ENCODE measurements at regions not wholly inside any gene's neighbourhood (a gene's known extent, or its start where the extent isn't known, plus 50 kb on each side); places are given as distances from the start of the nearest gene placed in this dataset.

GRCh38 chr9:79884546-79884945, 312.8 kb downstream of the TLE4 start:
- no peak for DNase-seq

- no peak for DNase-seq
These were observed 311.4 kb downstream of the TLE4 start for GRCh38 chr9:79883073-79883645.

- DNase-seq: no peak
These were observed 308.9 kb downstream of the TLE4 start for GRCh38 chr9:79880626-79881025.

- no peak for DNase-seq
These were observed 306.3 kb downstream of the TLE4 start for GRCh38 chr9:79877943-79878602.

- no peak for DNase-seq
These were observed 296.9 kb downstream of the TLE4 start for GRCh38 chr9:79868567-79869189.

- no peak for DNase-seq
These were observed 291.4 kb downstream of the TLE4 start for GRCh38 chr9:79862921-79863890.

GRCh38 chr9:79858508-79858907, 286.7 kb downstream of the TLE4 start:
- DNase-seq: no peak

GRCh38 chr9:79857188-79857587, 285.4 kb downstream of the TLE4 start:
- no peak for DNase-seq

- no peak for DNase-seq
These were observed 275.3 kb downstream of the TLE4 start for GRCh38 chr9:79847074-79847473.

- no peak for DNase-seq
These were observed 258.0 kb downstream of the TLE4 start for GRCh38 chr9:79829566-79830302.

GRCh38 chr9:79824265-79824664, 252.5 kb downstream of the TLE4 start:
- DNase-seq: no peak

- DNase-seq: no peak
These were observed 245.8 kb downstream of the TLE4 start for GRCh38 chr9:79817438-79818004.

- no peak for DNase-seq
These were observed 241.5 kb downstream of the TLE4 start for GRCh38 chr9:79813258-79813638.

GRCh38 chr9:79812507-79813257, 240.9 kb downstream of the TLE4 start:
- no peak for DNase-seq

- DNase-seq: no peak
These were observed 240.3 kb downstream of the TLE4 start for GRCh38 chr9:79812099-79812498.

GRCh38 chr9:79809931-79810330, 238.2 kb downstream of the TLE4 start:
- no peak for DNase-seq

- no peak for DNase-seq
These were observed 237.6 kb downstream of the TLE4 start for GRCh38 chr9:79809316-79809876.

GRCh38 chr9:79807971-79808370, 236.2 kb downstream of the TLE4 start:
- DNase-seq: no peak

GRCh38 chr9:79806086-79806485, 234.3 kb downstream of the TLE4 start:
- DNase-seq: no peak

- DNase-seq: no peak
These were observed 229.7 kb downstream of the TLE4 start for GRCh38 chr9:79801459-79801858.

GRCh38 chr9:79800578-79800977, 228.8 kb downstream of the TLE4 start:
- no peak for DNase-seq
